Left kidney (tissue), 1 donor: ENCODE measurements at regions not wholly inside any gene's neighbourhood (a gene's known extent, or its start where the extent isn't known, plus 50 kb on each side); places are given as distances from the start of the nearest gene placed in this dataset.
"Not testable (repeated sequence)": the region's sequence is repeated elsewhere in the genome, so short reads cannot be mapped to it uniquely, and the experiment has no call there.

ENCODE experiments used
- DNase-seq: peaks from one replicate; pipeline ENCODE4 v3.0.0-alpha.2; 2013

DNA sequence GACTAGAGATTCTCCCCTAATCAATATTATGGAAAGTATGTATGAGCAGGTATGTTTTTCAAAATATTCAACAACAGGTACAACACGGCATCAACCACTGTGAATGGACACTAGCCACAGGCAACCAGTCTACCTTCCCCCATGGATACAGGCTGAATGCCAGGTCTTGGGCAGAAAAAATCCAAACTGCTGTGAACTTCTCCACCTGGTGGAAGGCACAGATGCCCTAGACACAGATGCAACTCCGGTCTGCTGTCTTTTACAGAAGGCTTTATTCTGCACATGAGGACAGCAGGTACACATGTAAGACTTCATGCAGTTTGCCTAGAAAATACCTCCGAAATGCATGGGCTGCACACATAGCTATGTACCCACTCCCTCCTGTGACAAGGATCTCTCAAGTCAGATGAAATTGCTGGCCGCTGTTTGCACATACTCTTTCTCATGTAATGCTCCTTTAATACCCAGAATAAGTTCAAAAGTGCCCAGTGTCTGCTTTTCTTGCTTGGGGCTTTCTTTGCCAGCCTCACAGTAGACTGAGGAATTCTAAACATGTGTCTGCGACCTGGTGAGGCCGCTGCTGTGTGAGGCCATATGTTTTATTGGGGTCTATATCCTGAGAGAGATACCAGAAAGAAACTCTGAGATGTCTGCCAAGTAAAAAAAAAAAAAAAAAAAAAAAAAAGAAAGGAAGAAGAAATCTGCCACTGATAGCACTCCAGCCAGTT lies 325.9 kb downstream of the FOXO1 start:
- DNase-seq, result no peak

- DNase-seq, result no peak
Measured at GRCh38 chr13:40341096-40341471, 325.4 kb downstream of the FOXO1 start.

DNA sequence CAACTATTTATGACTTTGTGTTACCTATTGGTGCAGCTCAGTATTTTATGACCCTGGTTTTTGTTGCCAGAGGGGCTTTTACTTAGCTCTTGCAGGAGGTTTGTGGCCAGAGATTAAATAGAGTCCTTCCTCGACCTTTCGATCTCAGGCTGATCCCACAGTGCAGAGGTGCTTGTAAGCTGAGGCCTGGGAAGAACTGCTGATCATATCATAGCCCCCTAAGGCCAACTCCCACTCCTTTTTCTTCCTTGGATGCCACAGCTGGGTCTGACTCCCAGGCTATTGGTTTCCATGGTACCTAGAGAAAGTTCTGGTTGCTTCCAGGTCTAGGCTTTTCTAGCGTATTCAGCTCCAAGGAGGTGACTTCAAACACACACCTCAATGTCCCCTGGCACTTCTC lies 324.9 kb downstream of the FOXO1 start:
- no peak for DNase-seq

GRCh38 chr13:40342461-40342860 lies 324.0 kb downstream of the FOXO1 start:
- DNase-seq, result no peak

- no peak for DNase-seq
Measured at GRCh38 chr13:40342901-40343300, 323.5 kb downstream of the FOXO1 start.

DNA sequence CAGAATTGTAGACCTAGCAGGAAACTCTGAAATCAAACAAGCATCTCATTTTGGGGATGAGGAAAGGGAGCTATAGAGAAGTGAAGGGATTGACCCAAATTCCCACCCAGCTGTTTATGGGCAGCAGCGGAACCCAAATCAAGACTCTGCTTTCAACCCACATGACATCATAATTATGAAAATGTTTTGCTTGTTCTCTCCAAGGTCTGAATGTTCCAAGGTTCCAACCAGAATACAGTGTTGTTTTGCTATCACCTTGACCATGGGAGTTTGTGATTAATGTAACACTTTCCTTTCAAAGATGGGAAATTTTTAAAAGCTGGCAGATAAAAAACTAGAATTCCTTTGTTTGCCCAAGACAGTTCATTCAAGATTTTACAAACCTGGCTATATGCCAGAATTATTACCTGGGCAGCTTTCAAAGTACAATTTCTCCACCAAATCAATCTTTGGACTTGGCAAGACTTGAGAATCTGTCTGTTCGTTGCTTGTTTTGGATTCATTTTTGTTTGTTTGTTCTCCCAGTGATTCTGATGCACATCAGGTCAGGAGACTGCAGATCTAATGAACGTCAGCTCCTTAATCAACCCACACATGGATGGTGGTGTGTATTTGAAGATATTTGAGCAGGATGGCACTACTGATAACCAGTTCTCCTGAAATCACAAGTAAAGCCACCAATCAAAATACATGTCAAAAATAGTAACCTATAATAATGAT lies 322.7 kb downstream of the FOXO1 start:
- DNase-seq, result no peak

DNA sequence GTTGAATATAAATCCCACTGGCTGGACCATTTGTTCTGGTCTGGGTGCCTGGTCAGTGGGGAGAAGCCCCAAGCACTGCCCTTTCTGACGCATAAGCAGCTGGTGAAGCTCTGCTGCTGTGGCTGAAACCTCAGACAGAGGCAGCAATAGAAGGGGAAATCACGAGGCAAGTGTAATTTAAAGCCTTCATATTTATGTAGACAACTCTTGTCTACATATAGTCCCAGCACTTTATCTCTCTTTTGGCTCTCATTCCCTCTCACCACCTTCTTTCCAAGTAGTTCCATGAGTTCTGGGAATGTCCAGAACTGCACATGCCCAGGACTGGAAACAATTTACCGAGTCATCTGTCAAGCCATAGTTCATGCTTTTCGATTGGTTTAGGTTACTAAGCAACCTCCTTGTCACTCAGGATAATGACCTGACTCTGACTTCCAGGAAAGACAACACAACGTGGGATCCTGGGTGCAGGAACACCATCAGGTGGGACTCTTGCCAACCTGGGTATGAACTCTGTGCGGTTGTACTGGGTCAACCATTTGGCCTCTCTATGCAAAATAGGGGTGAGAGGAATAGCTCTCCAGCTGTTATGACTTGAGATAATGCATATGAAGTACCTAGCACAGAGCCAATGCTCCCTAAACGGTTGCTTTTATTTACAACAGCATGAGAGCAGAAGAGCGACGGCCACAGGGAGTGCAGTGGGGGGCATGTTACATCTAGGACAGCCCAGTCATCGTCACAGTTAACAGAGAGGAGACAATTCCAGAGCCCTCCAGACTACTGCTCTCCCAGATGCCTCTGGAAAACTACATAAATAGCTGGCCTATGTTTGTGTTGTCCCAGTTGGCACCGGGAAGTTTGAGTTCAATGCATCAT lies 321.9 kb downstream of the FOXO1 start:
- no peak for DNase-seq

DNA sequence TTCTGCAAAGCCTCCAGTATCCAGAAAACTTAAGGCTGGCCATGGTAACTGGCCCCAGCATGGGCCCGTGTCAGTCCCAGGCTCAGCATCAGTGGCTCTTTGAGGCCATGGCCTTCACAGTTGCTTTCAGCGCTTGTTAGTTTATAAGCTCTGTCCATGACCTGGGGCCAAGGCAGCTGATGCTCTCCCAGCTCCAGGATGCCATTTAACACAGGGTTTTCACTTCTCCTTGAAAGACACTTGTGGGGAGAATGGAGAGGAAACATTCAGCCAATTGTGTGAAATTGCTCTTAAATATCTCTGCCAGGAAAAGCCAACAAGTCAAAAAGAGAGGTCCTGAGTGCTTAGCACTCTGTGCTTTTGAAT lies 321.3 kb downstream of the FOXO1 start:
- DNase-seq, result no peak

- no peak for DNase-seq
Measured at GRCh38 chr13:40345654-40346372, 320.6 kb downstream of the FOXO1 start.

- no peak for DNase-seq
Measured at GRCh38 chr13:40346592-40346991, 319.8 kb downstream of the FOXO1 start.

- DNase-seq, result no peak
Measured at GRCh38 chr13:40348096-40348679, 318.3 kb downstream of the FOXO1 start.

GRCh38 chr13:40350283-40350992 lies 316.0 kb downstream of the FOXO1 start:
- no peak for DNase-seq

DNA sequence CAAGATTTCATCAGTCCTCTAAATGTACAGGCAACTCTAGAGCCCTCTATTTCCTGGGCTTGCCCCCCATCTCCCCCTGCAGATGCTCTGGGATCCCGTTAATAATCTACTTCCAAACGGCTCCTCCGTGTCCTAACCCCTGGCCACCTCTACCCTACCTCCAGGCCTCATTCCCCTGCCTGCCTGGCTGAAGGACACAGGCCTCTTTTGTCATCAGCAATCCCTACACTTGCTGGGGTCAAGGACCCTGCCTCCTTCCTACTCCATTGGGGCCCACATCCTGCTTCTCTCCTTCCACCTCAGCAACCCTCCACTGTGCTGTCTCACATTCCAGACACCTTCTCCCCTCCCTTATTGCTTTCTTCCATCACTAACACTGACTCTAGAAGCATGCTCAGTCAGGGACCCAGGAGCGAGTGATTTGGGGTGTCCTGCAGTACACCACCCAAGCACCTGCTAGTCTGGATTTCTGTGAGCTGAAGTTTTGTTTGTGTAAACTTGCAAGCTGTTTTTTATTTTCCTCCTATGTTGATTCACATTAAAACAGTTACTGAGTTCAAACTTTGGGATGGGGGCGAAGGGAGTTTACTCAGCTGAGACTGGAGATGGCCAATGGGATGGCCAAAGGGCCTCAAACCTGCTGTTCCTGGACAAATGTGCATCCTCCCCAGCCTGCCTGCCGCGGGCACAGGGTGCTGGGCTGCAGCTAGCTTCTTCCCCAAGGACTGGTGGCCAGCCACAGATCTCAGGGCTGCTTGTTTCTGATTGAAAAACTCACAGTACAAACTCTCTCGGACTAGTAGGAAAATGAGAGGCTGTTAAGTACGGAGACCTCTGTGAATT lies 314.7 kb downstream of the FOXO1 start:
- DNase-seq, result no peak

GRCh38 chr13:40352380-40352778 lies 314.1 kb downstream of the FOXO1 start:
- DNase-seq, result no peak

DNA sequence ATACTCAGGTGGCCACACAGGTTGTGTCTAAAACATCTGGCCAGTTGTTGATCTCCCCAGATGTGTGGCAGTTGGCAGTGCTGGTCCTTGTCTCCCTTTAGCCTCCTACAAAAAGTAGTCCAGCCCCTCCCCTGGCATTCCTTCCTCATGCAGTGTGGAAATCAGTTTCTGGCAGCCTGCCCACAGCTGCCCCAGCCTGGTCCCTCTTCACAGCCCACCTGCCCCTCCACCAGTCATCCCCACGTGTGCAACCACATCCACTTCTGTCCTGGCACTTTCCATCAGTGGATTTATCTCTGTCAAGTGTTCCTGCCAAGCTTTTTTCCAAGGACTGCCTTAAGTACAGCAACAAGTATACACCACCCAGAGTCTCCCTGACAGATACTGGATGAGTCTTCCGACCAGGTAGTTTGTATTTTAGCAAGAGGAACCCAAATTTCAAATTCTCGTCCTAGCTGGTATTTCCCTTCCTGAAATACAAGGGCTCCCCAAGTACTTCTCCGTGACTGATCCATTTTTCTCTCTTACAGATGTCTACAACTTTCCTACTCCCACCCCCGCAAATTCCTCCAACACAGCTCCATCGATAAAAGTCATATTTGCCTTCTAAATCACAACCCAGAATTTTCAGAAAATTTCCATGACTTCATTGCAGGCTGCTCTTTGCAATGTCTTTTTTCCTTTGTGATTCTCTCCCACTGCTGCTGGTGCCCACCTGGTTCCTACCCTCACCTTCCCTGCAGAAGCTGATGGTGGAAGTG lies 313.5 kb downstream of the FOXO1 start:
- no peak for DNase-seq

DNA sequence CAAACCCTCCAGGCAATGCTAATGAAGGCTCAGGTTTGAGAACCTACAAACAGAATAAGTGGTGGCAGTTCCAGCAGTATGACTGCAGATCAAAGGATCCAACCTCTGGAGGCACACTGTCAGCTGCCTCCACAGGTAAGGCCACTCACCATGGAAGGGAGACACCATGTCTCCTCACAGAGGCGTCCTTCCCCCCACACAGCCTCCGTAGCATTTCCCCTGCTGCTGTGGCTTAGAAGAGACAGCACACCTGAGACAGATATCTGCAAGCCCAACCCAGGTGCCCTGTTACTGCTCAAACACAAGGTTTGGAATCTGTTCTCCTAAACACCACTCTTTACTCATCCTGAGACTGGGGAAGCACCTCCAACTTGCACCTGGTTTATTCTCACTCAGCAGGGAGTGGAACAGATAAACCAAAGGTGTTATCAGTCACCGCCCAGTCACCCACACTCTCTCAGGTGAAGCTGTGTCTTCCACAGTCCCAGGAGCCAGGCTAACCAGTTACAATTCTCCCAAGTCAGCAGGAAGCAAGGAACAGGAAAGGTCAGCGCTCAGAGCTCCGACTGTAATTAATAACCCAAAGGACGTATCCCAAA lies 311.2 kb downstream of the FOXO1 start:
- DNase-seq, result no peak

GRCh38 chr13:40356011-40356410 lies 310.4 kb downstream of the FOXO1 start:
- DNase-seq, result no peak

DNA sequence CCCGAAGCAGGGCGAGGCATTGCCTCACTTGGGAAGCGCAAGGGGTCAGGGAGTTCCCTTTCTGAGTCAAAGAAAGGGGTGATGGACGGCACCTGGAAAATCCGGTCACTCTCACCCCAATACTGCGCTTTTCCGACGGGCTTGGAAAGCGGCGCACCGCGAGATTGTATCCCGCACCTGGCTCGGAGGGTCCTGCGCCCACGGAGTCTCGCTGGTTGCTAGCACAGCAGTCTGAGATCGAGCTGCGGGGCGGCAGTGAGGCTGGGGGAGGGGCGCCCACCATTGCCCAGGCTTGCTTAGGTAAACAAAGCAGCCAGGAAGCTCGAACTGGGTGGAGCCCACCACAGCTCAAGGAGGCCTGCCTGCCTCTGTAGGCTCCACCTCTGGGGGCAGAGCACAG lies 310.0 kb downstream of the FOXO1 start:
- DNase-seq, result not testable (repeated sequence)

GRCh38 chr13:40362502-40362901 lies 303.9 kb downstream of the FOXO1 start:
- DNase-seq, result no peak
